ENCODE measurements at regions not wholly inside any gene's neighbourhood (a gene's known extent, or its start where the extent isn't known, plus 50 kb on each side); places are given as distances from the start of the nearest gene placed in this dataset.

DNA sequence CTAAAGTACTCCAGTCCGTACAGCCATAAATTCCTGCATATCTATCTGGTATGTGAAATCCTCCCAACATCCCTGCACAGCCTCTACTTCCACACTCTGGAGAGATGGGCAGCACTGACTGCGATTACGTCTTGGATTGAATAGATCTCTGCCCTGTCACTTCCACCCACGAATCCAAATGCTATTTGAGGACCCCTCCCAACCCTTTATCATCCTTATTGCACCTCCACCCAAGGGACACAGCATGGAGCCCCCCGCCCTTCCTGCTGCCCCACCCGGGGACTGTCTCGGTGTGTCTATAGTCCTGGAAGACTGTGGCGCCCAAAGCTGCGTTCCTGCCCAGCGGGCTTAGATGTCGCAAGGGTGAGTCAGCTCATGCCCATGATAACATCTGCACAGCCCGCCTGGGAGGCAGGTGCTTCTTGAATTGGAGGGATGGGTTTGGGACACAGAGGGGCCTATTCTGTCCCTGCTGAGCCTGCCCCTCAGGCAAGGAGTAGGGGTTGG, 105.7 kb upstream of the HAND1 start:
- TF ChIP-seq, protein P1, sequence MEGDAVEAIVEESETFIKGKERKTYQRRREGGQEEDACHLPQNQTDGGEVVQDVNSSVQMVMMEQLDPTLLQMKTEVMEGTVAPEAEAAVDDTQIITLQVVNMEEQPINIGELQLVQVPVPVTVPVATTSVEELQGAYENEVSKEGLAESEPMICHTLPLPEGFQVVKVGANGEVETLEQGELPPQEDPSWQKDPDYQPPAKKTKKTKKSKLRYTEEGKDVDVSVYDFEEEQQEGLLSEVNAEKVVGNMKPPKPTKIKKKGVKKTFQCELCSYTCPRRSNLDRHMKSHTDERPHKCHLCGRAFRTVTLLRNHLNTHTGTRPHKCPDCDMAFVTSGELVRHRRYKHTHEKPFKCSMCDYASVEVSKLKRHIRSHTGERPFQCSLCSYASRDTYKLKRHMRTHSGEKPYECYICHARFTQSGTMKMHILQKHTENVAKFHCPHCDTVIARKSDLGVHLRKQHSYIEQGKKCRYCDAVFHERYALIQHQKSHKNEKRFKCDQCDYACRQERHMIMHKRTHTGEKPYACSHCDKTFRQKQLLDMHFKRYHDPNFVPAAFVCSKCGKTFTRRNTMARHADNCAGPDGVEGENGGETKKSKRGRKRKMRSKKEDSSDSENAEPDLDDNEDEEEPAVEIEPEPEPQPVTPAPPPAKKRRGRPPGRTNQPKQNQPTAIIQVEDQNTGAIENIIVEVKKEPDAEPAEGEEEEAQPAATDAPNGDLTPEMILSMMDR (IDR thresholded peaks at IDR 0.05): no peak

DNA sequence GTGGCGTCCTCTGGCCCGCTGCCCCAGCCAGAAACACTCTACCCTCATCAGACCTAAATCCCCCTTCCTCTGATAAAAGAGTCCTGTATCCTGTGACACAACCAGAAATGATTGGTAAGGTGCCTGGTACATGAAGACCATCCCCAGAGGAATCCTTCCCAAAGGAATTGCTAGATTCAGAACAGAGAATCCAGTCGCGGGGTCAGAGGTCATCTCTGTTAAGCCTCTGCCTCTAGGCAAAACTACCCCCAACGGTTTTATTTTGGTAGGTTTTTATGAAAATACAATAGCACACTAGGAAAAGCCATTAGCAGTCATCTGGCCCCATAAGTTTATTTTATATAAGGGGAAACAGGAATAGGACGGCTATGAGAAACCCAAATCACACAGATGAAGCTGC, 102.4 kb upstream of the HAND1 start:
- TF ChIP-seq, protein P1 (IDR thresholded peaks at IDR 0.05): no peak

DNA sequence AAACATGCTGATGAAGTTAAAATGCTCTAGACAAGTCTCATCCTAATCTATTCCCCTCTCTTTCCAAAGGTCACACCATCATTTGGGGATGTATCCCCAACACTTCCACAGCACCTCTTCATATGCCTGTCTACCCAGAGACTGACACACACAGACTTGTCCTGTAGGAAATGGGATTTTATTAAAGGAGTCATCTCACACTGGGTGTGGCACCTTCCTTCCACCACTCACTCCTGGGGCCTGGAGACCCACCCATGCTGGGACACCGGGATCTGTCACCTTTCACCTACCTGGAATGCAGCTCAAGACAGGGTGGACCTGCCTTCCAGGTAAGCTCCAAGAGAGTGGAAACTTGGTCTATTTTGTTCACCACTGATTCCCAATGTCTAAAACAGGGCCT, 99.4 kb upstream of the HAND1 start:
- TF ChIP-seq, protein P1 (IDR thresholded peaks at IDR 0.05): no peak

DNA sequence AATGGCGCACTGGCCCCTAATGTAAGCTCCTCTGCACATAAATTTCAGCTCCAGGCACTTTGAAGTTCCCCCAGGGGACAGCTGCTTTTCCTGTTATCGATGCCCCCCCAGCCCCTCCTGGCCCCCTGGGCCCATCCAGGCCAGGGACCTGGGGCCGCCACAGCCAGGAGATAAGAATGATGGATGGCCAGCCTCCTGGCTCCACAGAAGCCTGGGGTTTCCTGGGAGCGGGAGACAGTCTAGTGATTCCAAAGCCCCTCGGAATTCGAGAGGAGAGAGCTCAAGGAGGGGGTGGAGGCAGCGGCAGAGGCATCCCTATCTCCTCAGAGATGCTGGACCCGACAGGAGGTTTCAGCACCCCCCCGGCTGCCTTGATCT, 98.4 kb upstream of the HAND1 start:
- TF ChIP-seq, protein P1 (IDR thresholded peaks at IDR 0.05): no peak

DNA sequence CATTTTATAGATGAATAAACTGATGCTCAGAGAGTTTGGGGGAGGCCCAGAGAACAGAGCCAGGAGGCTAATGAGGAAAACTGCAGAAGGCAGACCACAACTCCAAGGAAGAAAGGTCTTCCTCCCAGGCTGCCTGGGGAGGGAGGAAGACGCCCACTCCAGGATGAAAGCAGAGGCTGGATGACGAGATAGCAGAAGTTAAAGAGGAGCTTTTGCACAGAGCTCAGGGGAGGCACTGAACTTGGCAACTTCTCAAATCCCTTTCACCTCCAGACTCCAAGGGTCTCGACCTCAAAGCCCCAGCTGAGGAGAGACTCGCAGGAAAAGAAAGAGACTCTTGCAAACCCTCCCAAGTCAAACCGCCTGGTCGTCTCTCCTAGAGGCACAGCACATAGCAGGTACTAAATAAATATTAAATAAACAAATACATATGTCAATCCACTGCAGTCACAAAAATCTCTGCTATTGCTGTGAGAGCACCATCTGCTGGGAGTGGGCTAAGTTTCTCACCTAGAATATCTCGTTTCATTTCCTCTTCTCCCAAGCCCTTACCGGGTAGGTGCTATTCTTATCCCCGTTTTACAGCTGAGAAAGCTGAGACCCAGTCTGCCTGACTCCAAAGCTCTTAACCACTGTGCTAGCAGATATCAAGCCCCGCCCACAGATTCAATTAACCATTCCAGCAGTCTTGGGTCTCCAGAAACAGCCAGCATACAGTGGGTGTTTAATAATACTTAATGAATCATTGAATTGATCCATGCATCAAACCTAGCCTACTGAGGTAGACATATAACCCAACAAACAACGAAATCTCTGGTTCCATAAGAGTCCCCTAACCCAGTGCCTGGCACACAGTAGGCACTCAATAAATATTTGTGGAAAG, 97.8 kb upstream of the HAND1 start:
- TF ChIP-seq, protein P1 (IDR thresholded peaks at IDR 0.05): peak; percentile 50

DNA sequence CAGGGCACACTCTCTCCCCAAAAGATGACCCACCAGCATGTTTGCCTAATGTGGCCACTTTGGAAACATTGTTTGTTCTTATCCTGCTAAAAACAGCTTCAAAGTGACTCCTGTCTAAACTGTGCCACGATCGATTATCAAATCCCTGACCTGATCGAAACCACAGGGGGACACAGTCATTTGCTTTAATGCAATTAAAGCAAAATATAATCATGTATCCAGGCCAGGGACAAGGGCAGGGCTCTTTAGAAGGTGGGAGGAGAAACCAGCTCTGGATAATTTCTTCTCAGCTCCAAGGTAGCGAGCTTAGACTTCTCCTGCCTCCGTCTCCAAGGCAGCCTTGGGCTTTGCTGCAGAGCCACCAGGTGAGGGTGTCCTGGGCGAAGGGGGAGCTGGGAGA, 95.0 kb upstream of the HAND1 start:
- TF ChIP-seq, protein P1 (IDR thresholded peaks at IDR 0.05): no peak

DNA sequence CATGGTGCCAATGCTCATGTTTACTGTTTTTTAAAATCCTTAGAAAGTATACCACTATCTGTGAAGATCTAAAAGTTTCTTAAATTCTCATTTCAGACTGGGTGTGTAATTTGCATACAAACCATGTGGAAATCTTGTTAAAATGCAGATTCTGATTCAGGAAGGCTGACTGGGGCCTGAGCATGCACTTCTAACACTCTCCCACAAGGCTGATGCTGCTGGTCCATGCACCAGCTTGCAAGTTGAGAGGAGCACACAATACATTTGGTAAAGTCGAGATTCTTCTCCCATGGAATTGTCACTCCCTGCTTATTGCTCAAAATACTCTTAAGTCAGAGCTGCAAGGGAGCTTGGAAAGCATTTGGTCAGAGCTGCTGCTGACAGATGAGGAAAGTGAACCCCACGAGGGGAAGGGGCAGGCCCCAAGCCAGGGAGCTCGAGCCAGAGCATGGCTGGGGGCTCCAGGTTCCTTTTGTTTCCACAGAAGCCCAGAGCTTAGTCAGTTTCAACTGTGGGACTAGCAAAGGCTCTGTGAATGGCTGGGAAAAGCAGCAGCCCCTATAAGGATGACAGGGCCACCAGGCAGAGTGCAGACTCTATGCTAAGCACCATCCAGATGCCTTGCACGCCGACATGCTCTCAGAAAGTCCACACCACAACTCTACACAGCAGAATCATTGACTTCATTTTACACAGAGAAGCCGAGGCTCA, 93.5 kb upstream of the HAND1 start:
- TF ChIP-seq, protein P1 (IDR thresholded peaks at IDR 0.05): no peak
